ENCODE measurements at regions not wholly inside any gene's neighbourhood (a gene's known extent, or its start where the extent isn't known, plus 50 kb on each side); places are given as distances from the start of the nearest gene placed in this dataset.

DNA sequence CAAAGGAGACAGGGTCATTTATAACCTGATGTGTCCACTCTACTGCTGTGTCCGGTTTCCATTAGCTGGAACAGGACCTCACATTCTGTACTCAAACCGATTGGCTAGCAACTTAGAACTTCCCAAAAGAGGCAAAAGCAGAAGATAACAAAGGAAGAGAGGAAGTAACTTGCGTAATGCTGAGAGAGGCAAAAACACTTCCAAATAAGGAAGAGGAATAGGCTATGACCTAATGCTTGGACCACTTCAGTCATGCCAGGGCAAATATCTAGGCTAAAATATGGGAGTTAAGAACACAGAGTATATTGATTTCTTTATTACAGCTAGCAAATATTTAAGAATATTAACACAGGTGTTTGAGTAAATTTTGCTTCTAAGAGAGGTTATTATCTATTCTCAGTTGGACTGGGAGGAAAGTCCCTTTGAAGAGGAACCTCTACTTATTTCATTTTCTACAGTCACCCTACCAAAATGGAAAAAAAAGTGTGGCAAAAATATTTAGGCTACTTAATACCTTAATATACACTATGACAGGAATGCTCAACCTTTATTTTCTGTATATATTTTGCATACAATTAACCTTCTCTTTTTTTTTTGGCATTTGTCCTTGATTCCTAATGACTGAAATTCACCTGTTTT, 499.8 kb upstream of the CHORDC1 start:
- intact Hi-C loops (cut with micrococcal nuclease): no loop called here
- Mint-ChIP-seq H3K4me1 (no peaks in the 10 kb centered on the region), H3K27me3 (ENCODE audit: low read depth in 2 of 2) (no peaks in the 10 kb centered on the region), H3K36me3 (peaks cover under 1% of the 10 kb centered on the region), H3K4me3 (no peak overlapping the region), H3K9me3 (peaks cover 6 to 17% of the 10 kb centered on the region in 2 donors), H3K27ac (no peak overlapping the region)
- Histone ChIP-seq H3K27me3 (ENCODE audit: control insufficient read depth, insufficient read depth, low read length) (no peaks in the 10 kb centered on the region), H3K4me1 (ENCODE audit: control insufficient read depth, insufficient read depth, low read length) (no peaks in the 10 kb centered on the region), H3K9me3 (ENCODE audit: control insufficient read depth, insufficient read depth, low read length) (no peaks in the 10 kb centered on the region), H3K27ac (ENCODE audit: low read length) (no peak overlapping the region), H3K36me3 (ENCODE audit: control insufficient read depth, insufficient read depth, low read length) (no peaks in the 10 kb centered on the region), H3K4me3 (ENCODE audit: low read length) (no peak overlapping the region)
- no peak for ATAC-seq
- TF ChIP-seq, protein P1, sequence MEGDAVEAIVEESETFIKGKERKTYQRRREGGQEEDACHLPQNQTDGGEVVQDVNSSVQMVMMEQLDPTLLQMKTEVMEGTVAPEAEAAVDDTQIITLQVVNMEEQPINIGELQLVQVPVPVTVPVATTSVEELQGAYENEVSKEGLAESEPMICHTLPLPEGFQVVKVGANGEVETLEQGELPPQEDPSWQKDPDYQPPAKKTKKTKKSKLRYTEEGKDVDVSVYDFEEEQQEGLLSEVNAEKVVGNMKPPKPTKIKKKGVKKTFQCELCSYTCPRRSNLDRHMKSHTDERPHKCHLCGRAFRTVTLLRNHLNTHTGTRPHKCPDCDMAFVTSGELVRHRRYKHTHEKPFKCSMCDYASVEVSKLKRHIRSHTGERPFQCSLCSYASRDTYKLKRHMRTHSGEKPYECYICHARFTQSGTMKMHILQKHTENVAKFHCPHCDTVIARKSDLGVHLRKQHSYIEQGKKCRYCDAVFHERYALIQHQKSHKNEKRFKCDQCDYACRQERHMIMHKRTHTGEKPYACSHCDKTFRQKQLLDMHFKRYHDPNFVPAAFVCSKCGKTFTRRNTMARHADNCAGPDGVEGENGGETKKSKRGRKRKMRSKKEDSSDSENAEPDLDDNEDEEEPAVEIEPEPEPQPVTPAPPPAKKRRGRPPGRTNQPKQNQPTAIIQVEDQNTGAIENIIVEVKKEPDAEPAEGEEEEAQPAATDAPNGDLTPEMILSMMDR (IDR thresholded peaks at IDR 0.05): no peak
- WGBS (ENCODE audit: insufficient coverage): 84% methylated on average over 3 of the region's 3 CpGs
- DNase-seq: no peak

DNA sequence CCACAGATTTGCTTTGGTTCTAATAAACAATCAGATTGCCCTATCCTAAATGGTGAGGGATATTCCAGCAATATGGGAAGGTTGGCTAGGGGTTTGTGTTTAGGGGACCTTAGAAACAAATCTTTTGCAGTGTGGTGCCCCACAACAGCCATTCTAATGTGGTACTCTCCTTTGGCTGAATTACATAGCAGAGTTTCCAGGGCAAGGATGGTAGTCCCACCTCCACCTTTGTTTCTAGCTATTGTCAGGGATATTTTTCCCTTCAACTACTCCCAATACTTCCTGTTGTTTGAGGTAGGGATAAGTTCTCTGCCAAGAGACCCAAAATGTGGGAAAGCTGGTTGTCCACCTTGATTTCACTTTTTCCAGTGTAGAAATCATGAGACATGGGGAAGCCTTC, 494.7 kb upstream of the CHORDC1 start:
- Mint-ChIP-seq H3K4me1 (no peaks in the 10 kb centered on the region), H3K36me3 (peaks cover 25% of the 10 kb centered on the region), H3K27me3 (ENCODE audit: low read depth in 2 of 2) (no peaks in the 10 kb centered on the region), H3K4me3 (no peak overlapping the region), H3K9me3 (peaks cover 15 to 36% of the 10 kb centered on the region in 2 donors), H3K27ac (no peak overlapping the region)
- TF ChIP-seq, protein P1 (IDR thresholded peaks at IDR 0.05): no peak
- intact Hi-C loops (cut with micrococcal nuclease): no loop called here
- no peak for ATAC-seq
- H3K27me3 ChIP-seq (ENCODE audit: control insufficient read depth, insufficient read depth, low read length): no peaks in the 10 kb centered on the region
- H3K4me1 ChIP-seq (ENCODE audit: control insufficient read depth, insufficient read depth, low read length): no peaks in the 10 kb centered on the region
- no peak overlapping the region for H3K4me3 ChIP-seq (ENCODE audit: low read length)
- H3K9me3 ChIP-seq (ENCODE audit: control insufficient read depth, insufficient read depth, low read length): no peaks in the 10 kb centered on the region
- no peak for DNase-seq
- H3K27ac ChIP-seq (ENCODE audit: low read length): no peak overlapping the region
- no peaks in the 10 kb centered on the region for H3K36me3 ChIP-seq (ENCODE audit: control insufficient read depth, insufficient read depth, low read length)

DNA sequence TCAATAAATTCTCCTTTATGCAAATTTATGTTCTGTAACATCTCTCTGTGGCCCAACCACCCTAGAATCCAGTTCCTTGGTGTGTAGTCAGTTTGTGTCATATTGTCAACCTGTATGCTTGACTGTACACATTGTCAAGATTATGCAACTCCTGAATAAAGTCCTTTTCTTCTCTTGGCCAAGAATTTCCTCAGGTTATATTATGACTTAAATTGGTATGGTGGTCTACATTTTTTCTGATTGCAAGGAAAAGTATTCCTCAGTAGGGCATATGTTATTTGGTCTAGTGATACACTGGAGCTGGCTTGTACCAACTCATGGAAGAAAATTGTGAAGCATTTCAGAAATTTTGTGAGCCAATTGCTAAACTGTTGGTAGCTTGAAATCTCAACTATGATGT, 482.8 kb upstream of the CHORDC1 start:
- H3K27ac ChIP-seq (ENCODE audit: low read length): no peak overlapping the region
- TF ChIP-seq, protein P1 (IDR thresholded peaks at IDR 0.05): no peak
- no peaks in the 10 kb centered on the region for H3K4me1 Mint-ChIP-seq
- intact Hi-C loops (cut with micrococcal nuclease): no loop called here
- H3K27me3 ChIP-seq (ENCODE audit: control insufficient read depth, insufficient read depth, low read length): no peaks in the 10 kb centered on the region
- ATAC-seq (no peak), DNase-seq (no peak)
- H3K9me3 Mint-ChIP-seq: peaks cover 20% of the 10 kb centered on the region in 2 donors
- no peak overlapping the region for H3K4me3 ChIP-seq (ENCODE audit: low read length)
- no peaks in the 10 kb centered on the region for H3K36me3 ChIP-seq (ENCODE audit: control insufficient read depth, insufficient read depth, low read length)
- H3K36me3 Mint-ChIP-seq: no peaks in the 10 kb centered on the region
- no peaks in the 10 kb centered on the region for H3K27me3 Mint-ChIP-seq (ENCODE audit: low read depth in 2 of 2)
- H3K4me1 ChIP-seq (ENCODE audit: control insufficient read depth, insufficient read depth, low read length): no peaks in the 10 kb centered on the region
- H3K9me3 ChIP-seq (ENCODE audit: control insufficient read depth, insufficient read depth, low read length): no peaks in the 10 kb centered on the region
- no peak overlapping the region for H3K4me3 Mint-ChIP-seq
- no peak overlapping the region for H3K27ac Mint-ChIP-seq

DNA sequence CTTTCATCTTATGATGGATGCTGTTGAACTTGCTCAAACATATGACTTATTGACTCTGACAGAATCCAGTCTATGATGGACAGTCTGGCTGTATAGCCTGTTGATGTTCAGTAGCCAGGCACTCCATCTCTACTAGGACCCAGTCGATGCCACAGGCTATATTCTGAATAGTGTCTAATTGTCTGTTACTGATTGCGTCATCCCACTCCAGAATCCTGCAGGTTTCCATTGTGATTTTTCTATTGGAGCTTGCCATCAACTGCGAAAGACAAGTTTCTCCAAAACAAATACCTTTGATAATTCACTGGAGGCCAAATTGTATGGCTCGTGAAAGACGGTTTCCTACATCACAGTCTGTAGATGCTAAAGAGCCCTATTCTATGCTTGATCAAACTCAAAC, 481.7 kb upstream of the CHORDC1 start:
- Histone ChIP-seq H3K9me3 (ENCODE audit: control insufficient read depth, insufficient read depth, low read length) (no peaks in the 10 kb centered on the region), H3K4me3 (ENCODE audit: low read length) (no peak overlapping the region), H3K36me3 (ENCODE audit: control insufficient read depth, insufficient read depth, low read length) (no peaks in the 10 kb centered on the region), H3K27ac (ENCODE audit: low read length) (no peak overlapping the region), H3K4me1 (ENCODE audit: control insufficient read depth, insufficient read depth, low read length) (no peaks in the 10 kb centered on the region), H3K27me3 (ENCODE audit: control insufficient read depth, insufficient read depth, low read length) (no peaks in the 10 kb centered on the region)
- WGBS (ENCODE audit: insufficient coverage): 88% methylated on average over 5 of the region's 5 CpGs
- Mint-ChIP-seq H3K27ac (no peak overlapping the region), H3K4me1 (no peaks in the 10 kb centered on the region), H3K27me3 (ENCODE audit: low read depth in 2 of 2) (no peaks in the 10 kb centered on the region), H3K9me3 (peaks cover 15 to 20% of the 10 kb centered on the region in 2 donors), H3K36me3 (no peaks in the 10 kb centered on the region), H3K4me3 (no peak overlapping the region)
- ATAC-seq (no peak), DNase-seq (no peak)
- intact Hi-C loops (cut with micrococcal nuclease): no loop called here
- TF ChIP-seq, protein P1 (IDR thresholded peaks at IDR 0.05): no peak

Data from natural killer cell (primary cell).